GM21381 (cell line): ENCODE measurements at regions not wholly inside any gene's neighbourhood (a gene's known extent, or its start where the extent isn't known, plus 50 kb on each side); places are given as distances from the start of the nearest gene placed in this dataset.

Experiments
- ATAC-seq: cut with Tn5 transposase; IDR thresholded peaks from one replicate; pipeline ENCODE4 v1.9.1; 2021; ENCODE audit warnings: mild to moderate bottlenecking, moderate library complexity; ENCODE audit not compliant: unreplicated experiment

DNA sequence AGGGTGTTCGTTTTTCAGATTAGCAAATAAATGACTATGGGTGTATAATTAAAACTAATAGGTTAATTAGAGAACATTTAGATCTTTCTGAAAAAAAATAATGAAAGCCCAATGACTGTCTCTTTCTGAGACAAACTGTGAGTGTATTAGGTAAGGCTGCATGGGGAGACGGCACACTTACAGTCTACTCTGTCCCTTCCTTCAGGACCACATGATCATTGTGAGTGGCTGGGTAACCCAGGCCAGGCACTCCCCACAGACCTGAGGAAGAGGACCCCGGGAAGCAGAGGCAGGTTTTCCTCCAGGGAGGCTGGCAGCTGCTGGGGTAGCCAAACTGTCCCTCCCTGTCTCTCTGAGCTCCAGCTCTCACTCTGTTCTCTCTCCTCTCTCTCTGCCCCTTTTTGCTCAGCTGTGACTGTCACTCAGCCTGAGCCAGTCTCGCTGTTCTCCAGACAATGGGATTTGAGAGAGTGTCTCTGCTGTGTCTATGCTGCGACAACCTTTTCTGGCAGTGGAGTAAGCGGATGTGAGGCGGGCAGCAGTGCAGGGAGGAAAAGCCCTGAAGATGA lies 83.1 kb upstream of the NCAM1 start:
- no peak for ATAC-seq

DNA sequence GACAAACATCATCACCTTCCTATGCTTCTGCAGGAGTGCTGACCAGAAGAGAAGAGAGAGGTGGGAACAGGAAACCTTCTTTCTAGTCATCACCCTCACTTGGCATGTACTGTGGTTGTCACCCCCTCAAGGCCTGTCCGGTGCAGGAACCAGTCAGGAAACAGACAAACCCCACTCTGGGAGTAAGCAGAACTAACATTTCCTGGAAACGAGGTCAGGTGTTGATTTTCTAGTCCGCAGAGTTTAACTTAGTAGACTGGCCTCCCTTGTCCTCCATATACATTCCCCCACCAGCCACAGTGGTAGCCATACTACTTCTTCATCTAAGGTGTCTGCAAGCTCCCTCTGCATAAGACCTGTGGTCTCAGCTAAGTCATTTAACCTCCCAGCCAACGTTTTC lies 80.7 kb upstream of the NCAM1 start:
- no peak for ATAC-seq

DNA sequence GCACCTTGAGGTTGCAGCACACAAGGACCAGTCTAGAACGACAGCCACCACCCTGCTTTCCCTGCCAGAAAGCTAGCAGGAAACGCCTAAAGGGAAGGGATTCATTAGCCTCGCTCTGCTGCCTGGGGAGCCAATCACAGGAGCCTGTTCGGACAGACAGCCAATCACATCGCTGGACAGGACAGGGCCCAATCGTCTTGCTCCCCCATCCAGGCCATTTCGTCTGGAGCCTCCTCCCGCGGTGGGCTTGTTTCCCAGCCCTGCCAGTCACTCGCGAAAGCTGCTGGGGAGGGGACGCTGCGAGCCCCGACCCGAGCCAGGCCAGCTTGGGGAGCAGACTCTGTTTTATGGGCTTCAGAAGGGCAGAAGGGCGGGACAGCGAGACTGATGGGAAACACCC lies 79.8 kb upstream of the NCAM1 start:
- ATAC-seq, result no peak

DNA sequence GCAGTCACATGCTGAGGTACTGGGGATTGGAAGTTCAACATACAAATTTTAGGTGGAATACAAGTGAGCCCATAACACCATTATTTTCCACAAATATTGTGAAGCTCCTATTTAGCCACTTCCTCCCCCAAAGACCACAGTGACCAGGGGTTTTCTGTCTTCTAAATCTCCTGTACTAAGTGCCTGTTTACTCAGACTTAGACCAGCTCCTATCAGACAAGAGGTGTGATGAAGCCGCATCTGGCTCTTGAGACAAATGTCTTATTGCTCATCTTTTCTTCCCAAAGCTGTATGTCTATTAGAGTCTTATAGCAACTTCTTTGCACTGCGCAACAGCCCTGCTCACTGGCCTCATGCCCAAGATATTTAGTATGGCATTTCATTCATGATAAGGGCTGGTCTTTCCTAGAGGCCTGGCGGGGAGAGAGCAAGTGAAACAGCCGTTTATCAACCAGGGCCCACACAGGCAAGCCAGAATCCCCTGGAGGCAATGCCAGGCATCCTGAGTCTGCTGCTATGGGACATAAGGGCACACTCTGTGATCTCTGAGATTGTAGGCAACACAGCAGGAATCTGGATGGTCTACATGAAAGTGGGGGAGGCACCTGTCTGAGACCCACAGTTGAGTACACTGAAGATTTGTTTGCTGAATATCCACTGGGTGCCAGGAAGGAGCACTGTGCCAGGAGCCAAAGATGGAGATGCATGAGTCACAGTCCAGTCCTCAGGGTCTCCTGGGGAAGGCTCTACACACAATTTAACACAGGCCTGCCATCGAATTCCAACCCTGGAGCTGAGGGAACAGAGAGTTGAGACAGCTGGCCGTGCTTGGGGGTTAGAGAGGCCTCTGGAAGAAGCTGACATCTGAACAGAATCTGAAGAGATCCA lies 78.5 kb upstream of the NCAM1 start:
- no peak for ATAC-seq

GRCh38 chr11:112884012-112884767 lies 77.0 kb upstream of the NCAM1 start:
- ATAC-seq, result no peak

- ATAC-seq, result no peak
Measured at GRCh38 chr11:112885744-112886433, 75.3 kb upstream of the NCAM1 start.

DNA sequence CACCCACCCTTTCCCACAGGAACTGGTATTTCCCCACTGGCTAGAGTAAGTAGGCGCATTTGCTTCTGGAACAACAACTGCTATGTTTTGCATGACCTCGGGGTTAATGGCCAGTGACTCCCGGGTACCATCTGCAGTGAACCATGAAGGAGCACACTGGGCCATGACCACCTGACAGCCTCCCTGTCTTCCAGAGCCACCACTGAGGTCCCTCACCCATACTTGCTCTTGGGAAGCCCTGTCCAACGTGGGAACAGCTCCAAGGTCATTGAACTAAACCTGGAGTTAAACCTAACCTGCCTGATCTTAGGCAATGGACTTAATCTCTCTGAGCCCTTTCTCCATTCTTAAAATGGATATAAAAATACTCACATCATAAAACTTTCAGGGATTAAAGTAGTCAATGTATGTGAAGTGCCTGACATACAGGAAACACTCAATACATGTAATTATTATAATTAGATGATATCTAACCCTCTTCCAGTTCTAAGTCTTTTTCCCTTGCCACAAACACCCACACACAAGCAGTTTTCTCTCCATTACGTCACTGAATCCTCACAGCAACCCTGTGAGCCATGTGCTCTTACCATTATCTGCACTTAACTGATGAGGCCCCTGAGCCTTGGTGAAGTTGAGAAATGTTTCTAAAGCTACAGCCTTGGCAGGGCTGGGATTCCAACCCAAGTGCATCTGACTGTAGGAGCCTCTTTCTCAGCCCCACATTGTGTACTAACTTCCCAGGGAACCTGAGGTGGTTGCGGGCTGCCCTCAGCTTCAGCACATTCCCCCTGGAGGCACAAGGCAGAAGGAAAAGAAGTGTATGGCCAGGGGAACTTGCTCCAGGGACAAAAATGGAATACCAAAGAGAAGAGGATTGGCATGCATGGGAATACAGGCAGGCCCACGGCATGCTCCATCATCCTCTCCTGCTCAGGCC lies 74.5 kb upstream of the NCAM1 start:
- ATAC-seq, result no peak

GRCh38 chr11:112889446-112889845 lies 71.8 kb upstream of the NCAM1 start:
- ATAC-seq, result no peak

GRCh38 chr11:112899235-112900006 lies 61.8 kb upstream of the NCAM1 start:
- no peak for ATAC-seq

GRCh38 chr11:112901924-112902323 lies 59.3 kb upstream of the NCAM1 start:
- no peak for ATAC-seq

GRCh38 chr11:112902361-112903011 lies 58.7 kb upstream of the NCAM1 start:
- no peak for ATAC-seq

DNA sequence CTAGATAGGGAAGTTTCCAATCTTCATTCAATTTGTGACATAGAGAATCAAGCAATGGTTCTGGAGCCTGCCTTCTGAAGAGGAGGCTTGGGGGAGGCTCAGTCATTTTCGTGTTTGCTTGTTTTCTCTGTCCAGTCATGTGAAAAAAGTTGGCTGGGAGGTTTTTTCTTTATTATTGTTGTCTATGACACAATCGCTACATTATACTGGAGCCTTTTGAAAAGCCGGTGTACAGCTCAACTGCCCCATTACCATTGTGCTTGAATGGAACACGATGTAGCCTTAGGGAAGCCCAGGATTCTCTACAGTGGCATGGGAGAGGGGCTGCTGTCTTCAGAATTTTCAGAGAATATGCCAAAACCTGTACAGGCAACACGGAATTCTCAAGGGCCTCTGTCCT lies 57.9 kb upstream of the NCAM1 start:
- ATAC-seq, result no peak

DNA sequence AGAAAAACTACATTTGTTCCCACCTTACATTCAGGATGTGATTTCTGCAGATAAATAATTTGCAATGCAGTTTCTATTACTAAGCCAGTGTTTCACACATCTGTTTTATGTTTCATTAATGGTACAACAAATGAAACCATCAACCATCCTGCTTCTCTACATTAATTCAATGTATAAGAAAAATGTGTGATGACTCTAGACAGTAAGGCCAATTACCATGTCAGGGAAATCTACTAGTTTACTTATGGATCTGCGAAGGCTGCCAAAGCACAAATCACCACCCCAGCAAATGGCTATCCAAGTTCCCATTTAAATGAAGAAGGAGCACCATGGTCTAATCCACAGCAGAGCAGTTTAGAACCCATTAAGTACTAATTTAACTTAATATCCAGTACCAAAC lies 50.1 kb upstream of the NCAM1 start:
- no peak for ATAC-seq
